ENCODE measurements at regions not wholly inside any gene's neighbourhood (a gene's known extent, or its start where the extent isn't known, plus 50 kb on each side); places are given as distances from the start of the nearest gene placed in this dataset.

DNA sequence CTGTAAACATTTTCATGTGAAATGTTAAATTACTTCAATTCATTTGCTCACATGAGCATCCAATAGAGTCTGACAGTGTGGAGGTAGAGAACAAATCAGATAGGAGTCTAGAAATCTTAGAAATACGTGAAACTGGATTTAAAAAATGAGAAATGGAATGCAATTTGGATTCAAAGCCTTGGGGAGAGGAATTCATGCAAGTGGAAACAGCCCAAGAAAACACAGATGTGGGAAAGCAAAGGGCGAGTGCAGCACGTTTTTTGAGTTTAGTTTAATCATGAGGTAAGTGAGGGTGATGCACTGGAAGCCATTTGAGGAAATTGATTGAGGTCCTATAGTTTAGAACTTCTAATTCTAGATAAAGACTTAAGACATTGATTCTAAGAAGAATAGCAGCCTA is 434.7 kb downstream of the C3orf38 start:
- intact Hi-C loops (cut with micrococcal nuclease): no loop called here
- no peaks in the 10 kb centered on the region for H3K79me1 ChIP-seq (ENCODE audit: low read depth in 1 of 2, low read length in 2 of 2)
- H3K4me2 ChIP-seq (ENCODE audit: low read depth, low read length): no peak overlapping the region
- ATAC-seq (ENCODE audit: low read depth): no peak
- H2AK9ac ChIP-seq (replicated peaks; ENCODE audit: low read depth, low read length, poor library complexity): no peak overlapping the region
- dilution Hi-C loops (cut with HindIII; ENCODE audit: low sequenced_read_pairs, unreplicated experiment): no loop called here
- no peak overlapping the region for H4K91ac ChIP-seq (ENCODE audit: insufficient read depth, low read depth, low read length)
- no peak overlapping the region for H3K9ac ChIP-seq (ENCODE audit: low read depth, low read length)
- H3K9me3 ChIP-seq (ENCODE audit: control insufficient read depth, insufficient read depth, low read length): no peaks in the 10 kb centered on the region
- no peak overlapping the region for H3K56ac ChIP-seq (ENCODE audit: extremely low read depth, insufficient read depth, low read length)
- H2BK120ac ChIP-seq (ENCODE audit: low read depth, low read length): no peak overlapping the region
- H2AFZ ChIP-seq (replicated peaks; ENCODE audit: low read length, poor library complexity): no peak overlapping the region
- H3K9me1 ChIP-seq (ENCODE audit: insufficient read depth, low read length): no peaks in the 10 kb centered on the region
- WGBS, 2 experiments (ENCODE audit: extremely low coverage in 2 of 2, insufficient read length in 1 of 2): 10% methylated on average over 2 of the region's 3 CpGs; no CpG with 5 or more reads in 1 of the 2 experiments
- no peak overlapping the region for H4K8ac ChIP-seq (ENCODE audit: low read depth in 2 of 2, low read length in 2 of 2)
- DNase-seq: no peak
- H3K27me3 ChIP-seq (ENCODE audit: control insufficient read depth, insufficient read depth, low read length): no peaks in the 10 kb centered on the region
- TF ChIP-seq, protein P1, sequence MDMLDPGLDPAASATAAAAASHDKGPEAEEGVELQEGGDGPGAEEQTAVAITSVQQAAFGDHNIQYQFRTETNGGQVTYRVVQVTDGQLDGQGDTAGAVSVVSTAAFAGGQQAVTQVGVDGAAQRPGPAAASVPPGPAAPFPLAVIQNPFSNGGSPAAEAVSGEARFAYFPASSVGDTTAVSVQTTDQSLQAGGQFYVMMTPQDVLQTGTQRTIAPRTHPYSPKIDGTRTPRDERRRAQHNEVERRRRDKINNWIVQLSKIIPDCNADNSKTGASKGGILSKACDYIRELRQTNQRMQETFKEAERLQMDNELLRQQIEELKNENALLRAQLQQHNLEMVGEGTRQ (IDR thresholded peaks at IDR 0.05; ENCODE audit: low read depth, low read length): no peak
- TF ChIP-seq MAZ (IDR thresholded peaks at IDR 0.05; ENCODE audit: borderline replicate concordance, low read depth, low read length): no peak
- no peak for TF ChIP-seq CEBPB (IDR thresholded peaks at IDR 0.05; ENCODE audit: low read depth, low read length)
- no peak for TF ChIP-seq RAD21 (IDR thresholded peaks at IDR 0.05; ENCODE audit: low read length)
- TF ChIP-seq MXI1 (IDR thresholded peaks at IDR 0.05; ENCODE audit: borderline replicate concordance, low read depth, low read length): no peak
- TF ChIP-seq RCOR1 (IDR thresholded peaks at IDR 0.05; ENCODE audit: insufficient replicate concordance, low read length): no peak
- no peak for TF ChIP-seq RFX5 (IDR thresholded peaks at IDR 0.05; ENCODE audit: low read depth, low read length)
- in situ Hi-C loops (cut with MboI; ENCODE audit: low sequenced_read_pairs): no loop called here
- H3K36me3 ChIP-seq (ENCODE audit: control insufficient read depth, insufficient read depth, low read length): no peaks in the 10 kb centered on the region
- no TSS peak for BruUV-seq (replicated peaks)
- H4K20me1 ChIP-seq (ENCODE audit: insufficient read depth, low read length): no peaks in the 10 kb centered on the region
- no peak overlapping the region for H2BK5ac ChIP-seq (ENCODE audit: low read depth, low read length, poor library complexity, severe bottlenecking)
- POLR2A ChIA-PET (ENCODE audit: unreplicated experiment): no interaction called here
- no peak overlapping the region for H3K18ac ChIP-seq (ENCODE audit: low read depth, low read length)
- no peak overlapping the region for H4K5ac ChIP-seq (ENCODE audit: low read depth, low read length)
- no peak overlapping the region for H3K4ac ChIP-seq (ENCODE audit: low read depth, low read length)
- CTCF ChIA-PET: no interaction called here
- no peak overlapping the region for H3K27ac ChIP-seq (ENCODE audit: insufficient read depth, low read length)
- no peak overlapping the region for H2BK20ac ChIP-seq (ENCODE audit: low read depth, low read length)
- no peak overlapping the region for H3K14ac ChIP-seq (replicated peaks; ENCODE audit: low read depth, low read length)
- H2AK5ac ChIP-seq (ENCODE audit: low read depth, low read length): no peak overlapping the region
- no peaks in the 10 kb centered on the region for H3K4me1 ChIP-seq (ENCODE audit: control insufficient read depth, insufficient read depth, low read length)
- no peak overlapping the region for H3K4me3 ChIP-seq (ENCODE audit: insufficient read depth, low read depth, low read length)
- H2BK15ac ChIP-seq (ENCODE audit: low read depth, low read length): no peak overlapping the region
- H3K23ac ChIP-seq (ENCODE audit: low read depth, low read length): no peak overlapping the region

Data from IMR-90 (cell line).